ENCODE measurements at regions not wholly inside any gene's neighbourhood (a gene's known extent, or its start where the extent isn't known, plus 50 kb on each side); places are given as distances from the start of the nearest gene placed in this dataset.

DNA sequence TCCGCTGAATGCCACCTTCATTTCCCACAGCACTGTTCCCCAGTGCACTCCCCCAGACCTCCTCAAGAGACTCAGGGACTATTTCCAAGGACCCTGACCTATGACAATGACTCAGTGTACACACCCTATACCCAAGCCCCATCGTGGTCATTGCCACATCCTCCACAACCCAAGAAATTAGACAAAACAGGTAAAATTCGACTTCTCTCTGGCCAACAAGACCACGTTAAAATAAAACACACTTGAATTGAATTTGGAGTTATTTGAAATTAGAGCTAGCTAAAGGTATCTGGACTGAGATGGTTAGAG is 126.4 kb upstream of the NCK2 start:
- ChIA-PET CTCF (no interaction called here), POLR2A (no interaction called here)
- Histone ChIP-seq H3K4me3 (ENCODE audit: low read depth, low read length) (no peak overlapping the region), H3K27me3 (replicated peaks; ENCODE audit: control insufficient read depth, insufficient read depth, low read length) (no peaks in the 10 kb centered on the region; the same call in 1 of the 2 replicates), H3K9me3 (no peaks in the 10 kb centered on the region; the same call in 1 of the 2 replicates), H3K36me3 (ENCODE audit: control insufficient read depth, insufficient read depth, low read length) (no peaks in the 10 kb centered on the region), H3K4me1 (peaks cover 13% of the 10 kb centered on the region)
- Mint-ChIP-seq H3K4me1 (ENCODE audit: low read depth, unreplicated experiment) (peaks cover 12% of the 10 kb centered on the region), H3K36me3 (ENCODE audit: insufficient read depth, unreplicated experiment) (no peaks in the 10 kb centered on the region), H3K4me3 (ENCODE audit: unreplicated experiment) (no peak overlapping the region), H3K9me3 (ENCODE audit: unreplicated experiment) (peaks cover 4% of the 10 kb centered on the region), H3K27ac (ENCODE audit: unreplicated experiment) (no peak overlapping the region), H3K27me3 (ENCODE audit: insufficient read depth, unreplicated experiment) (no peaks in the 10 kb centered on the region)
- TF ChIP-seq, protein P1, sequence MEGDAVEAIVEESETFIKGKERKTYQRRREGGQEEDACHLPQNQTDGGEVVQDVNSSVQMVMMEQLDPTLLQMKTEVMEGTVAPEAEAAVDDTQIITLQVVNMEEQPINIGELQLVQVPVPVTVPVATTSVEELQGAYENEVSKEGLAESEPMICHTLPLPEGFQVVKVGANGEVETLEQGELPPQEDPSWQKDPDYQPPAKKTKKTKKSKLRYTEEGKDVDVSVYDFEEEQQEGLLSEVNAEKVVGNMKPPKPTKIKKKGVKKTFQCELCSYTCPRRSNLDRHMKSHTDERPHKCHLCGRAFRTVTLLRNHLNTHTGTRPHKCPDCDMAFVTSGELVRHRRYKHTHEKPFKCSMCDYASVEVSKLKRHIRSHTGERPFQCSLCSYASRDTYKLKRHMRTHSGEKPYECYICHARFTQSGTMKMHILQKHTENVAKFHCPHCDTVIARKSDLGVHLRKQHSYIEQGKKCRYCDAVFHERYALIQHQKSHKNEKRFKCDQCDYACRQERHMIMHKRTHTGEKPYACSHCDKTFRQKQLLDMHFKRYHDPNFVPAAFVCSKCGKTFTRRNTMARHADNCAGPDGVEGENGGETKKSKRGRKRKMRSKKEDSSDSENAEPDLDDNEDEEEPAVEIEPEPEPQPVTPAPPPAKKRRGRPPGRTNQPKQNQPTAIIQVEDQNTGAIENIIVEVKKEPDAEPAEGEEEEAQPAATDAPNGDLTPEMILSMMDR (IDR thresholded peaks at IDR 0.05; ENCODE audit: insufficient read depth in 1 of 2, low read depth in 1 of 2, low read length in 1 of 2, severe bottlenecking in 1 of 2, unreplicated experiment in 1 of 2) = no peak
- DNase-seq = no peak
- intact Hi-C loops (cut with micrococcal nuclease; ENCODE audit: unreplicated experiment) = no loop called here
- BruUV-seq (replicated peaks) = no TSS peak

DNA sequence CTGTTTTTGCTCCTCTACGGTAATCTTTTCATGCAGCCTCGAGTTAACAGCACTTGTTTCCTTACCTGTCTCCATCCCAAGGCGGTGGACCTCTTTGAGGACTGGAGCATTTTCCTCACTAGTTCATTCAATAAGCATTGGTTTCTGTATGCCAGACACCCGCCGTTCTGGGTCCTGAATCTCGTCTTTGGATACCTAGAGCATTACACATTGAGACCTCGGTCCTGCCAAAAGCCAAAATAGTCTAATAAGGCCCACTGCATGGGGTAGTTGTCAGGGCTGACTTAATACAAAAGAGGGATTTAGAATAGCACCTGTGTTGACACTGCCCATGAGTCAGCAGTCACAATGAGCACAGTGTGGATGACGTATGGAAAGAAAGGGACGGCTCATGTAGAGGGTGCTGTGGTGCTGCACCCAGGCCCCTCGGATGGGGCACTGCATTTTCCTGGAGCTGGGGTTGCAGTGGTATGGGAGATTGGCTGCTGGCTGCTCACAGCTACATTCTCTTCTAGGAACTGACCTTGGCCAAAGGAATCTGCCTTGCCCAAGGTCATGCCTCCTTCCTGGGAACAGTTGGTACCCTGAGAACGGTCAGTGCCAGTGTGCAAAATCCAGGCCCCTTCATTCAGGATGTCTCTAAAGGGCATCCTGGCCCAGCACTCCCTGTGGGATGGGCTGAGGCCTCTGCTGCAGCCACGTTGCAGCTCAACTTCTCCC is 126.9 kb upstream of the NCK2 start:
- no peaks in the 10 kb centered on the region for H3K9me3 Mint-ChIP-seq (ENCODE audit: unreplicated experiment)
- H3K9me3 ChIP-seq = no peaks in the 10 kb centered on the region
- BruUV-seq (replicated peaks) = no TSS peak
- intact Hi-C loops (cut with micrococcal nuclease; ENCODE audit: unreplicated experiment) = no loop called here
- no peaks in the 10 kb centered on the region; the same call in 1 of the 2 replicates for H3K27me3 ChIP-seq (replicated peaks; ENCODE audit: control insufficient read depth, insufficient read depth, low read length)
- peak; percentile 45 to 46 for DNase-seq
- H3K36me3 ChIP-seq (ENCODE audit: control insufficient read depth, insufficient read depth, low read length) = no peaks in the 10 kb centered on the region
- H3K4me1 Mint-ChIP-seq (ENCODE audit: low read depth, unreplicated experiment) = peaks cover 12% of the 10 kb centered on the region
- H3K27ac Mint-ChIP-seq (ENCODE audit: unreplicated experiment) = peak overlapping the region; percentile 21
- CTCF ChIA-PET = no interaction called here
- no peaks in the 10 kb centered on the region for H3K36me3 Mint-ChIP-seq (ENCODE audit: insufficient read depth, unreplicated experiment)
- no peak overlapping the region for H3K4me3 Mint-ChIP-seq (ENCODE audit: unreplicated experiment)
- H3K4me3 ChIP-seq (ENCODE audit: low read depth, low read length) = no peak overlapping the region
- TF ChIP-seq, protein P1 (IDR thresholded peaks at IDR 0.05; ENCODE audit: insufficient read depth in 1 of 2, low read depth in 1 of 2, low read length in 1 of 2, severe bottlenecking in 1 of 2, unreplicated experiment in 1 of 2) = no peak
- no peaks in the 10 kb centered on the region for H3K27me3 Mint-ChIP-seq (ENCODE audit: insufficient read depth, unreplicated experiment)
- peaks cover 13% of the 10 kb centered on the region for H3K4me1 ChIP-seq
- POLR2A ChIA-PET = no interaction called here

DNA sequence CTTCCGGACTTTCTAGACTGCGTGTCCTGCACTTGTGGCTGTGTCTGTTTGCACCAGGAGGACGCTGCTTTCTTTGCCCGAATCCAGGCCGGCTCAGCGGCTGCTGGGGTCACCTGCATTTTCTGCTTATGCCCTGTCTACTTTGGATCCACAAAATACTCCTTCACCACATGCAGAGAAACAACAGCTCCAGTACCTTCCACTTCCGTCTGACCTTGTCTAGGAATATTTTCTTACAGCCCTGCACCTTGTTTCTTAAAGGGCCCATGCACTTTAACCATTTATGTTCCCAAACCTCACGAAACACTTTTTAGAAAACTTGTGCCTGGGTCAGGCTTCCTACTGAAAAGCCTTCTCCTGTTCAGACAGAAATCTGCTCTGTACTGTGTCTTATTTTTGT is 129.4 kb upstream of the NCK2 start:
- TF ChIP-seq, protein P1 (IDR thresholded peaks at IDR 0.05; ENCODE audit: insufficient read depth in 1 of 2, low read depth in 1 of 2, low read length in 1 of 2, severe bottlenecking in 1 of 2, unreplicated experiment in 1 of 2) = no peak

More for the DNA sequence above, 129.4 kb upstream of the NCK2 start:
- no peaks in the 10 kb centered on the region for H3K9me3 ChIP-seq
- Mint-ChIP-seq H3K27me3 (ENCODE audit: insufficient read depth, unreplicated experiment) (no peaks in the 10 kb centered on the region), H3K36me3 (ENCODE audit: insufficient read depth, unreplicated experiment) (no peaks in the 10 kb centered on the region), H3K27ac (ENCODE audit: unreplicated experiment) (no peak overlapping the region), H3K9me3 (ENCODE audit: unreplicated experiment) (no peaks in the 10 kb centered on the region), H3K4me3 (ENCODE audit: unreplicated experiment) (no peak overlapping the region), H3K4me1 (ENCODE audit: low read depth, unreplicated experiment) (peaks cover 19% of the 10 kb centered on the region)
- CTCF ChIA-PET = no interaction called here
- H3K4me1 ChIP-seq = peaks cover 28% of the 10 kb centered on the region
- BruUV-seq (replicated peaks) = no TSS peak
- intact Hi-C loops (cut with micrococcal nuclease; ENCODE audit: unreplicated experiment) = no loop called here
- DNase-seq = no peak
- no peaks in the 10 kb centered on the region for H3K36me3 ChIP-seq (ENCODE audit: control insufficient read depth, insufficient read depth, low read length)
- POLR2A ChIA-PET = no interaction called here
- no peak overlapping the region for H3K4me3 ChIP-seq (ENCODE audit: low read depth, low read length)
- H3K27me3 ChIP-seq (replicated peaks; ENCODE audit: control insufficient read depth, insufficient read depth, low read length) = no peaks in the 10 kb centered on the region
